MCF 10A (cell line): ENCODE measurements at regions not wholly inside any gene's neighbourhood (a gene's known extent, or its start where the extent isn't known, plus 50 kb on each side); places are given as distances from the start of the nearest gene placed in this dataset.

Experiments used
- BruUV-seq: library from RNA; stranded (reverse); fragments of 400-500 nt; replicated peaks from 2 replicates; lab custom pipeline; 2021; lab: Mats Ljungman, UMichigan
- CTCF ChIA-PET: fragments of 300-600 bp; sonication (Branson Sonifier 250); formaldehyde crosslinking; extraction: SDS; loops from one replicate; lab custom pipeline; 2021; ENCODE audit warnings: antibody characterized with exemption, inconsistent platforms; lab: Yijun Ruan, JAX
- POLR2A ChIA-PET: fragments of 300-600, 350-650 bp; sonication (Branson Sonifier 250); formaldehyde crosslinking; extraction: SDS; loops from one replicate; lab custom pipeline; 2020; ENCODE audit warnings: antibody characterized with exemption, inconsistent platforms; lab: Yijun Ruan, JAX
- DNase-seq: peaks from one replicate; pipeline ENCODE4 v3.0.0-alpha.2; 2018; ENCODE audit not compliant: unreplicated experiment
- H3K27ac Mint-ChIP-seq: one replicate; pipeline ENCODE4 v1.8.0; 2022; ENCODE audit warnings: mild to moderate bottlenecking, low read depth, mixed read lengths; ENCODE audit not compliant: unreplicated experiment
- H3K27me3 Mint-ChIP-seq: one replicate; pipeline ENCODE4 v1.8.0; 2022; ENCODE audit warnings: mixed read lengths; ENCODE audit not compliant: insufficient read depth, unreplicated experiment
- H3K36me3 Mint-ChIP-seq: one replicate; pipeline ENCODE4 v1.8.0; 2022; ENCODE audit warnings: mild to moderate bottlenecking, moderate library complexity, mixed read lengths; ENCODE audit not compliant: insufficient read depth, unreplicated experiment
- H3K4me1 Mint-ChIP-seq: one replicate; pipeline ENCODE4 v1.8.0; 2022; ENCODE audit warnings: mixed read lengths; ENCODE audit not compliant: insufficient read depth, unreplicated experiment
- H3K4me3 Mint-ChIP-seq: one replicate; pipeline ENCODE4 v1.8.0; 2022; ENCODE audit warnings: mild to moderate bottlenecking, moderate library complexity, mixed read lengths; ENCODE audit not compliant: unreplicated experiment
- H3K9me3 Mint-ChIP-seq: one replicate; pipeline ENCODE4 v1.8.0; 2022; ENCODE audit warnings: mixed read lengths; ENCODE audit not compliant: unreplicated experiment
- CTCF ChIP-seq: fragments of 200-600 bp; IDR thresholded peaks from one replicate; pipeline ENCODE4 v1.8.0; 2022; ENCODE audit warnings: antibody characterized with exemption, mild to moderate bottlenecking; ENCODE audit not compliant: unreplicated experiment
- intact Hi-C: fragments of 100-400 bp; cut with micrococcal nuclease; formaldehyde crosslinking; loops from 2 replicates; pipeline ENCODE4 v1.14.1; 2022

DNA sequence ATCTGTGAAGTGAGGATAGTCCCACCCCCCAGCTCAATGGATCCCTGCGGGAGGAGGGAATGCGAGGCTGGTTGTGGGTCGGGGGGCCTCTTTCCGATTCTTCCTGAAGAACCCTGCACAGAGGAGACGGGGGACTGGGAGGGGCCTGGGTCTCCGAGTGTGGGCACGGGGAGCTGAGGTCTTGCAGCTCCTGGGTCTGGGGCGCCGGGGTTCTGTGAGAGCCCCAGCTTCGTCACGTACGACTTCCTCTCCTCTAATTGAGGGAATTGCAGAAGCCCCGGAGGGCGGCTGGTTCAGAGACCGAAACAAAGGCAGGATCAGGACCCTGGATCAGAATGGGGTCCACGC is 66.6 kb downstream of the DIO3 start:
- H3K36me3 Mint-ChIP-seq: no peaks in the 10 kb centered on the region
- H3K27ac Mint-ChIP-seq: no peak overlapping the region
- no peak overlapping the region for H3K4me3 Mint-ChIP-seq
- no peaks in the 10 kb centered on the region for H3K9me3 Mint-ChIP-seq
- no peak for DNase-seq
- no peaks in the 10 kb centered on the region for H3K4me1 Mint-ChIP-seq
- no TSS peak for BruUV-seq
- TF ChIP-seq CTCF: no peak
- peaks cover 36% of the 10 kb centered on the region for H3K27me3 Mint-ChIP-seq
- CTCF ChIA-PET: interaction anchor here (0.8 to 1.4 kb wide), 7 partner anchors 10 to 1243 kb away, joined by 3 to 8 read pairs (median 4); no protein-coding TSS in a partner anchor
- POLR2A ChIA-PET: interaction anchor here (0.6 kb wide), 1 partner anchor 1042 kb away, joined by 4 read pairs; no protein-coding TSS in a partner anchor
- intact Hi-C loops: loop anchor here (1.0 to 10.0 kb wide), 4 partner anchors 393 to 963 kb away; no protein-coding TSS in a partner anchor

DNA sequence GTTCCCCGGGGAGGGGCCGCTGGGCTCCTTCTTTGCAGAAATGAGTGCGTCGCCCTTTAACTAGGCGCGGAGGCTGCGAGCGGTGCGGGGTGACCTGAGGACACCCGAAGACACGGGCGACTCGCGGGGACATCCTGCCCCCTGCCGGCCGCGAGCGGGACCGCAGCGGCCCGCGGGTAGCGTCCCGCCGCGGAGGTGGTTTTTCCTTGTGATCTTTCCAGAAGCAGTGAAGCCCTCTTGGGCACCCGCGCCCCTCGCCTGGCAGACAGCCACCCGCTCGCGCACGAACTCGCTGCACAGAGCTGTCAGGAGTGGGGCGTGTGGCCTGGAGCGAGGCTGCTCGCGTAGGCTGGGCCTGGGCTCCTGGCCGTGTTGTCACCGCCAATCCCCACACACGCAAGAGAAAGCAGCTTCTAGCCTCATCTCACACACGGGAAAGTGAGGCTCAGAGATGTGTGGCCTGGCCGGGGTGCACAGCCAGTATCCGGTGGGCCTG is 67.2 kb downstream of the DIO3 start:
- peak; percentile 68 for DNase-seq
- H3K36me3 Mint-ChIP-seq: no peaks in the 10 kb centered on the region
- no peak overlapping the region for H3K27ac Mint-ChIP-seq
- H3K9me3 Mint-ChIP-seq: no peaks in the 10 kb centered on the region
- H3K4me3 Mint-ChIP-seq: no peak overlapping the region
- intact Hi-C loops: loop anchor here (1.0 to 10.0 kb wide), 4 partner anchors 394 to 964 kb away; no protein-coding TSS in a partner anchor
- peaks cover 39% of the 10 kb centered on the region for H3K27me3 Mint-ChIP-seq
- peak; percentile 94 for TF ChIP-seq CTCF
- no peaks in the 10 kb centered on the region for H3K4me1 Mint-ChIP-seq
- ChIA-PET CTCF (interaction anchor here (0.6 to 1.4 kb wide), 17 partner anchors 8 to 1244 kb away, joined by 3 to 11 read pairs (median 4); no protein-coding TSS in a partner anchor), POLR2A (no interaction called here)
- no TSS peak for BruUV-seq

DNA sequence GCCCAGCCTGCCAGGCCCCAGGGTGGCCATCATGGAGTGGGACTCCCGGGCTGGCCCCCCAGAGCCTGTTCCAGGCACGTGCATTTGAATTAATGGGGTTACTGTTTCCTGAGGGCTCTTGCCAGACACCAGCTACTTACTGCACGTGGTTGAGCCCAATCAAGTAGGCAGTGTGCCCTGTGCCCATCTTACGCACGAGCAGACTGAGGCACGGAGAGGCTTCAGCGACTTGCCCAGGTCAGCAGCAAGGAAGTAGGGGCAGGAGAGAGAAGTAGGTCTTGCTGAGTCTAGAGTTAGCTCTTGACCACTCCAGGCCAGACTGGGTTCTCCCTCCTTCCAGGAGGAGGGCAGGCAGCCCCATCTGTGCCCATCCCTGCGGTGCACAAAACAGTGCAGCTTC is 67.7 kb downstream of the DIO3 start:
- Mint-ChIP-seq H3K27me3 (peaks cover 39% of the 10 kb centered on the region), H3K9me3 (no peaks in the 10 kb centered on the region), H3K4me3 (no peak overlapping the region), H3K4me1 (no peaks in the 10 kb centered on the region), H3K36me3 (no peaks in the 10 kb centered on the region), H3K27ac (no peak overlapping the region)
- TF ChIP-seq CTCF: no peak
- no peak for DNase-seq
- intact Hi-C loops: loop anchor here (1.0 to 10.0 kb wide), 4 partner anchors 394 to 964 kb away; no protein-coding TSS in a partner anchor
- ChIA-PET CTCF (interaction anchor here (0.6 to 1.4 kb wide), 18 partner anchors 9 to 1245 kb away, joined by 3 to 11 read pairs (median 4); no protein-coding TSS in a partner anchor), POLR2A (no interaction called here)
- BruUV-seq: no TSS peak

DNA sequence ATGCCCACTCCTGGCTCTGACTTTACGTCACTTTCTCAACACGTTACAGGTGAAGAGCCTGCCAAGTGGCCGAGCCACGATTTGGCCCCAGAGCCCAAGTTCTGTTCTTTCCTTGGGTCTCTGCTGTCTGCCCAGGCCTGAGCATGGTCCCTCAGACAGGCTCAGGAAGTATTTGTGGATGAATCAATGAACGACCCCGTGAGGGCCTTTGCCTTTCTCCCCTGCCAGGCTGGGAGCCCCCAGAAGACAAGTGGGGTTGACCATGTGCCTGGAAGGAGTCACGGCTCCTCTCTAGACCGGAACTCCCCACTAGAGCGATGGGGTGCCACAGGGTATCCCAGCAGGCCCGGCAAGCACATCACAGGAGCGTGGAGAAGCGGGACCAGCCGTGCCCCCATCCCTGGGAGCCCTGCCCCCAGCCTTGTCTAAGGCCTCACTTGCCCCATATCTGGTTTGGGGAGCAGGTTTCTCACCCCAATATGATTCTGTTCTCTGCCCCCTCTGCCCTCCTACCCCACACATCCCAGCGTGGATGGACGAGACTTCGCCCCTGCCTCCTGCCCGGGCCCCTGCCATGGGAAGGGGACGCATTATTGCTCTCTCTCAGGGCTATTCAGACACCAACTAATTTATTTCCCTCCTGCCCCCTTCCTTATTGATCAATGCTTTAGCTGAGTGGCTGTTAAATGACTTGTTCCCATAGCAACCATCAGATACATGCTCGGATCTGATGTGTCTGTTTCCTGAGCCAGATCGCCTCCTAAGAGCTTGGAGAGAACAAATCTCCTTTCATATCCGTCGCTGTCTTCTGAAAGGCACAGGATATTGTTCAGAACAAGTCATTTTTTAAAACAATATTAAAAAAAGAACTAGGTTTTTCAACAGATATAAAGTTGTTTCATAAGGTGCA is 69.0 kb downstream of the DIO3 start:
- H3K9me3 Mint-ChIP-seq: no peaks in the 10 kb centered on the region
- POLR2A ChIA-PET: interaction anchor here (0.9 kb wide), 1 partner anchor 1096 kb away, joined by 3 read pairs; no protein-coding TSS in a partner anchor
- H3K4me3 Mint-ChIP-seq: no peak overlapping the region
- CTCF ChIA-PET: interaction anchor here (0.6 to 2.9 kb wide), 5 partner anchors 830 to 1245 kb away, joined by 3 to 9 read pairs (median 3); no protein-coding TSS in a partner anchor
- H3K27me3 Mint-ChIP-seq: peaks cover 44% of the 10 kb centered on the region
- TF ChIP-seq CTCF: no peak
- no peaks in the 10 kb centered on the region for H3K4me1 Mint-ChIP-seq
- BruUV-seq: no TSS peak
- no peak overlapping the region for H3K27ac Mint-ChIP-seq
- intact Hi-C loops: no loop called here
- H3K36me3 Mint-ChIP-seq: no peaks in the 10 kb centered on the region
- DNase-seq: no peak
